ENCODE measurements at regions not wholly inside any gene's neighbourhood (a gene's known extent, or its start where the extent isn't known, plus 50 kb on each side); places are given as distances from the start of the nearest gene placed in this dataset.

- TF ChIP-seq GATA3 (IDR thresholded peaks at IDR 0.05; ENCODE audit: low read depth, low read length): no peak
- no peak for TF ChIP-seq GATA2 (IDR thresholded peaks at IDR 0.05; ENCODE audit: low read depth, low read length)
Observed at GRCh38 chr2:104648376-104648775, 205.5 kb upstream of the POU3F3 start.
